PC-3 (cell line): ENCODE measurements at regions not wholly inside any gene's neighbourhood (a gene's known extent, or its start where the extent isn't known, plus 50 kb on each side); places are given as distances from the start of the nearest gene placed in this dataset.

Experiments used
- CTCF ChIP-seq: fragments of 300-600 bp; sonication (generic); conservative IDR thresholded peaks from 2 replicates; pipeline ENCODE4 v1.5.1; 2017; ENCODE audit warnings: antibody characterized with exemption, low read depth, mild to moderate bottlenecking, low read length
- EZH2 ChIP-seq: fragments of 300-600 bp; sonication (generic); IDR thresholded peaks from one replicate; pipeline ENCODE4 v1.6.1; 2017; ENCODE audit warnings: antibody characterized with exemption, mild to moderate bottlenecking, low read length; ENCODE audit not compliant: unreplicated experiment
- EZH2phosphoT487 ChIP-seq: fragments of 300-600 bp; sonication (generic); IDR thresholded peaks from 2 replicates; pipeline ENCODE4 v1.6.1; 2018; ENCODE audit warnings: mild to moderate bottlenecking, antibody characterized with exemption, low read length, borderline replicate concordance

DNA sequence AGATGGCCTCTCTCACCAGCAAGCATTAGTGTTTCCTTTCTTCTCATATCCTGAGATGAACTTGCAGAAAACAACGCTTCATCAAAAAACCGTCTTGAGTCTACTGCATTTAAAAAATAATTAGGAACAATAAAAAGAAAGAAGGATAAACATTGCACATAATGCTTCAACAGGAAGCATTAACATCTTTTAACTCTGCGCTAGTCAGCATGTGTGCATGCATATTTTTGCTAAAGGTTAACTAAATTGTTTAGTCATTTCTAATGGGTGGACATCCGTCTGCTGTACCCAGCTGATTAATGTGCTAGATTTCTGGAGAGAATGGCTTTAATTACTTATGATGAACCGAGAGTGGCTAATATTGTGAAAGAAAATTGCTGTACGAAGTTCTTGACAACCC is 349.3 kb downstream of the SOX4 start:
- TF ChIP-seq CTCF (no peak), EZH2 (no peak), EZH2phosphoT487 (no peak)
